CD14-positive monocyte (primary cell): ENCODE measurements at regions not wholly inside any gene's neighbourhood (a gene's known extent, or its start where the extent isn't known, plus 50 kb on each side); places are given as distances from the start of the nearest gene placed in this dataset.

ENCODE experiments used
- DNase-seq, 3 donors: peaks; one replicate each; pipeline ENCODE4 v3.0.0-alpha.2; 2011 to 2022
- H2AFZ ChIP-seq: 2 replicates; pipeline ENCODE4 v1.6.0; 2012; ENCODE audit warnings: mild to moderate bottlenecking, low read depth, low read length, inconsistent platforms; ENCODE audit not compliant: insufficient read depth, poor library complexity, severe bottlenecking
- H3K27ac ChIP-seq, 2 donors: 1 replicate in 1 of 2; 2 replicates in 1 of 2; pipeline ENCODE4 v1.5.1; 2012 to 2013; ENCODE audit warnings: low read length in 2 of 2, control low read depth in 1 of 2, inconsistent platforms in 1 of 2, low read depth in 1 of 2, mild to moderate bottlenecking in 1 of 2
- H3K27me3 ChIP-seq, 2 donors: one replicate each; pipeline versions ENCODE4 v1.6.0 to v1.6.1; 2011 to 2013; ENCODE audit warnings: low read length in 2 of 2; ENCODE audit not compliant: control insufficient read depth in 2 of 2, insufficient read depth in 2 of 2
- H3K36me3 ChIP-seq, 2 donors: replicated peaks in 1 of 2; 1 replicate in 1 of 2; 2 replicates in 1 of 2; pipeline versions ENCODE4 v1.5.1 to v1.6.1; 2012 to 2013; ENCODE audit warnings: low read length in 2 of 2, control low read depth in 1 of 2, inconsistent platforms in 1 of 2, mild to moderate bottlenecking in 1 of 2; ENCODE audit not compliant: insufficient read depth in 2 of 2, control insufficient read depth in 1 of 2
- H3K4me1 ChIP-seq, 2 donors: 1 replicate in 1 of 2; 2 replicates in 1 of 2; pipeline versions ENCODE4 v1.5.1 to v1.6.1; 2012 to 2013; ENCODE audit warnings: low read length in 2 of 2, control low read depth in 1 of 2, inconsistent platforms in 1 of 2, mild to moderate bottlenecking in 1 of 2, moderate library complexity in 1 of 2; ENCODE audit not compliant: insufficient read depth in 2 of 2, control insufficient read depth in 1 of 2
- H3K4me2 ChIP-seq: replicated peaks from 2 replicates; pipeline ENCODE3; 2012; ENCODE audit warnings: low read length, moderate library complexity, mild to moderate bottlenecking; ENCODE audit not compliant: poor library complexity, severe bottlenecking; ENCODE audit errors: extremely low read depth
- H3K4me3 ChIP-seq, 3 experiments: fragments of 200-600 bp in 1 of 3; sonication (generic) in 1 of 3; replicated peaks in 1 of 3; 1 replicate in 2 of 3; 2 replicates in 1 of 3; pipeline ENCODE4 v1.5.1; 2011 to 2013; ENCODE audit warnings: low read length in 3 of 3, mild to moderate bottlenecking in 3 of 3, control low read depth in 2 of 3, low read depth in 2 of 3, inconsistent platforms in 1 of 3, moderate library complexity in 1 of 3
- H3K79me2 ChIP-seq: 2 replicates; pipeline ENCODE4 v1.6.0; 2012; ENCODE audit warnings: mild to moderate bottlenecking, control low read depth, inconsistent platforms, low read length, moderate library complexity; ENCODE audit not compliant: insufficient read depth
- H3K9ac ChIP-seq: 2 replicates; pipeline ENCODE4 v1.6.0; 2017; ENCODE audit warnings: low read length, mild to moderate bottlenecking; ENCODE audit not compliant: insufficient read depth, poor library complexity, severe bottlenecking
- H3K9me3 ChIP-seq, 2 donors: replicated peaks in 1 of 2; 1 replicate in 1 of 2; 2 replicates in 1 of 2; pipeline versions ENCODE4 v1.5.1 to v1.6.1; 2012 to 2013; ENCODE audit warnings: low read length in 2 of 2, control low read depth in 1 of 2; ENCODE audit not compliant: control insufficient read depth in 1 of 2, insufficient read depth in 1 of 2
- H4K20me1 ChIP-seq: 2 replicates; pipeline ENCODE4 v1.6.0; 2012; ENCODE audit warnings: mild to moderate bottlenecking, low read length, control low read depth, moderate library complexity; ENCODE audit not compliant: insufficient read depth
- H3K27ac Mint-ChIP-seq, 7 donors: one replicate each; pipeline ENCODE4 v1.8.0; 2020; ENCODE audit warnings: mild to moderate bottlenecking in 7 of 7, mixed read lengths in 7 of 7, moderate library complexity in 6 of 7, inconsistent platforms in 2 of 7
- H3K27me3 Mint-ChIP-seq, 3 donors: one replicate each; pipeline ENCODE4 v1.8.0; 2021 to 2022; ENCODE audit warnings: low read depth in 3 of 3, mild to moderate bottlenecking in 3 of 3, mixed read lengths in 3 of 3, moderate library complexity in 3 of 3, inconsistent platforms in 1 of 3
- H3K36me3 Mint-ChIP-seq, 2 donors: one replicate each; pipeline ENCODE4 v1.8.0; 2020; ENCODE audit warnings: mixed read lengths in 2 of 2, inconsistent platforms in 1 of 2, mild to moderate bottlenecking in 1 of 2
- H3K4me1 Mint-ChIP-seq: one replicate; pipeline ENCODE4 v1.8.0; 2020; ENCODE audit warnings: mild to moderate bottlenecking, mixed read lengths
- H3K4me3 Mint-ChIP-seq, 2 donors: one replicate each; pipeline ENCODE4 v1.8.0; 2020; ENCODE audit warnings: mild to moderate bottlenecking in 2 of 2, mixed read lengths in 2 of 2, moderate library complexity in 1 of 2
- H3K9me3 Mint-ChIP-seq, 7 donors: one replicate each; pipeline ENCODE4 v1.8.0; 2020 to 2022; ENCODE audit warnings: mixed read lengths in 7 of 7, mild to moderate bottlenecking in 6 of 7, moderate library complexity in 6 of 7, inconsistent platforms in 2 of 7
- CTCF ChIP-seq: fragments of 200-600 bp; IDR thresholded peaks from one replicate; pipeline ENCODE4 v1.8.0; 2022; ENCODE audit warnings: antibody characterized with exemption, mild to moderate bottlenecking
- WGBS: methylation state at CpG from one replicate; pipeline ENCODE4 v1.1.5; 2013; ENCODE audit warnings: missing lambda C conversion rate; ENCODE audit not compliant: insufficient coverage; 5-methylcytosine and 5-hydroxymethylcytosine counted together
- intact Hi-C, 2 donors: fragments of 100-400 bp; cut with micrococcal nuclease; formaldehyde crosslinking; loops; one replicate each; pipeline versions ENCODE4 v1.15.0 to v1.15.1; 2023

- intact Hi-C loops = no loop called here
- Mint-ChIP-seq H3K4me3 (no peak overlapping the region), H3K27ac (no peak overlapping the region), H3K27me3 (peaks cover 0 to 2% (median 0%) of the 10 kb centered on the region in 3 donors), H3K36me3 (no peaks in the 10 kb centered on the region), H3K9me3 (peaks cover 0 to 1% (median 0%) of the 10 kb centered on the region in 7 donors), H3K4me1 (no peaks in the 10 kb centered on the region)
- Histone ChIP-seq H2AFZ (no peak overlapping the region), H3K4me3 (no peak overlapping the region), H3K4me2 (no peak overlapping the region), H3K9me3 (no peaks in the 10 kb centered on the region), H3K27ac (no peak overlapping the region), H3K4me1 (no peaks in the 10 kb centered on the region), H3K79me2 (no peaks in the 10 kb centered on the region), H3K27me3 (no peaks in the 10 kb centered on the region), H3K36me3 (no peaks in the 10 kb centered on the region), H4K20me1 (no peaks in the 10 kb centered on the region), H3K9ac (no peak overlapping the region)
- no CpG with 5 or more reads among the region's 1 CpG for WGBS
- DNase-seq = no peak
- no peak for TF ChIP-seq CTCF
Measured at GRCh38 chr6:142005021-142005420, 127.7 kb upstream of the GJE1 start.

- 98% methylated on average over 5 of the region's 9 CpGs for WGBS
- Mint-ChIP-seq H3K4me3 (no peak overlapping the region), H3K27ac (no peak overlapping the region), H3K36me3 (no peaks in the 10 kb centered on the region), H3K9me3 (peaks cover 0 to 10% (median 3%) of the 10 kb centered on the region in 7 donors), H3K4me1 (no peaks in the 10 kb centered on the region), H3K27me3 (peaks cover 0 to 2% (median 0%) of the 10 kb centered on the region in 3 donors)
- Histone ChIP-seq H3K4me1 (no peaks in the 10 kb centered on the region), H4K20me1 (no peaks in the 10 kb centered on the region), H3K4me3 (no peak overlapping the region), H3K9ac (no peak overlapping the region), H3K27me3 (no peaks in the 10 kb centered on the region), H3K27ac (no peak overlapping the region), H3K9me3 (no peaks in the 10 kb centered on the region), H3K36me3 (no peaks in the 10 kb centered on the region), H3K4me2 (no peak overlapping the region), H2AFZ (no peak overlapping the region), H3K79me2 (no peaks in the 10 kb centered on the region)
- intact Hi-C loops = no loop called here
- no peak for DNase-seq
- TF ChIP-seq CTCF = no peak
Measured at GRCh38 chr6:142002825-142003405, 129.8 kb upstream of the GJE1 start.
